ENCODE measurements at regions not wholly inside any gene's neighbourhood (a gene's known extent, or its start where the extent isn't known, plus 50 kb on each side); places are given as distances from the start of the nearest gene placed in this dataset.

- no peak for TF ChIP-seq GABPA (IDR thresholded peaks at IDR 0.05; ENCODE audit: low read depth)
- no peak for TF ChIP-seq SIN3A (IDR thresholded peaks at IDR 0.05; ENCODE audit: borderline replicate concordance, low read depth, low read length)
- TF ChIP-seq CHD2 (IDR thresholded peaks at IDR 0.05; ENCODE audit: low read length, partially characterized antibody) = no peak
- no peak for TF ChIP-seq NFIC (IDR thresholded peaks at IDR 0.05; ENCODE audit: borderline replicate concordance)
- TF ChIP-seq FOXM1 (IDR thresholded peaks at IDR 0.05; ENCODE audit: low read depth) = no peak
- TF ChIP-seq CTCF (IDR thresholded peaks at IDR 0.05) = no peak
- TF ChIP-seq IRF3 (IDR thresholded peaks at IDR 0.05; ENCODE audit: low read depth, low read length) = no peak
- TF ChIP-seq RCOR1 (IDR thresholded peaks at IDR 0.05; ENCODE audit: low read length) = no peak
- TF ChIP-seq NRF1 (IDR thresholded peaks at IDR 0.05; ENCODE audit: low read depth, low read length) = no peak
- TF ChIP-seq JUND (IDR thresholded peaks at IDR 0.05) = no peak
- no peak for TF ChIP-seq SMC3 (IDR thresholded peaks at IDR 0.05; ENCODE audit: low read depth, low read length)
- TF ChIP-seq EP300 (IDR thresholded peaks at IDR 0.05; ENCODE audit: borderline replicate concordance in 1 of 2, low read depth in 1 of 2, low read length in 1 of 2) = no peak
- Histone ChIP-seq H3K27ac (ENCODE audit: low read depth in 2 of 2, low read length in 1 of 2) (no peak overlapping the region), H3K4me2 (no peak overlapping the region), H3F3A (replicated peaks; ENCODE audit: insufficient read depth) (peaks cover 15% of the 10 kb centered on the region), H4K20me1 (ENCODE audit: insufficient read depth) (no peaks in the 10 kb centered on the region), H3K27me3 (ENCODE audit: insufficient read depth) (no peaks in the 10 kb centered on the region), H3K4me3 (ENCODE audit: low read depth in 2 of 2, low read length in 1 of 2) (no peak overlapping the region), H3K79me2 (ENCODE audit: insufficient read depth) (no peaks in the 10 kb centered on the region), H3K36me3 (replicated peaks in 1 of 2; ENCODE audit: control insufficient read depth in 1 of 2, insufficient read depth in 2 of 2, low read length in 1 of 2) (no peaks in the 10 kb centered on the region), H3K4me1 (ENCODE audit: control insufficient read depth in 1 of 2, insufficient read depth in 2 of 2, low read depth in 1 of 2, low read length in 1 of 2) (peaks cover 3 to 25% of the 10 kb centered on the region in 2 experiments), H2AFZ (ENCODE audit: low read depth) (no peak overlapping the region), H3K9me3 (no peaks in the 10 kb centered on the region), H3K9me2 (no peaks in the 10 kb centered on the region), H3K9ac (no peak overlapping the region)
- POLR2A ChIA-PET = no interaction called here
- CTCF ChIA-PET = interaction anchor here (0.6 kb wide), 1 partner anchor 55 kb away, joined by 3 read pairs; no protein-coding TSS in a partner anchor
- WGBS (ENCODE audit: low lambda C conversion rate) = 90% methylated on average over 10 of the region's 10 CpGs
- DNase-seq = no peak
Observed at GRCh38 chr3:159187232-159187631, 385.4 kb downstream of the MFSD1 start.

- Histone ChIP-seq H3K9me3 (no peaks in the 10 kb centered on the region), H3K9ac (no peak overlapping the region), H3K9me2 (no peaks in the 10 kb centered on the region), H2AFZ (ENCODE audit: low read depth) (no peak overlapping the region), H3K4me1 (ENCODE audit: control insufficient read depth in 1 of 2, insufficient read depth in 2 of 2, low read depth in 1 of 2, low read length in 1 of 2) (peaks cover 3 to 28% of the 10 kb centered on the region in 2 experiments), H3K4me2 (no peak overlapping the region), H3K36me3 (replicated peaks in 1 of 2; ENCODE audit: control insufficient read depth in 1 of 2, insufficient read depth in 2 of 2, low read length in 1 of 2) (no peaks in the 10 kb centered on the region), H3K79me2 (ENCODE audit: insufficient read depth) (no peaks in the 10 kb centered on the region), H3K27me3 (ENCODE audit: insufficient read depth) (no peaks in the 10 kb centered on the region), H3F3A (replicated peaks; ENCODE audit: insufficient read depth) (peaks cover 16% of the 10 kb centered on the region), H3K27ac (ENCODE audit: low read depth in 2 of 2, low read length in 1 of 2) (no peak overlapping the region), H4K20me1 (ENCODE audit: insufficient read depth) (no peaks in the 10 kb centered on the region), H3K4me3 (ENCODE audit: low read depth in 2 of 2, low read length in 1 of 2) (no peak overlapping the region)
- TF ChIP-seq POLR2AphosphoS5 (IDR thresholded peaks at IDR 0.05; ENCODE audit: low read depth, low read length) = no peak
- TF ChIP-seq NFIC (IDR thresholded peaks at IDR 0.05; ENCODE audit: borderline replicate concordance) = no peak
- TF ChIP-seq YY1 (IDR thresholded peaks at IDR 0.05; ENCODE audit: low read depth) = no peak
- TF ChIP-seq TAF1 (IDR thresholded peaks at IDR 0.05; ENCODE audit: borderline replicate concordance, low read depth, low read length) = no peak
- DNase-seq = no peak
- CTCF ChIA-PET = interaction anchor here (0.6 kb wide), 1 partner anchor 54 kb away, joined by 3 read pairs; no protein-coding TSS in a partner anchor
- POLR2A ChIA-PET = no interaction called here
- 92% methylated on average over 5 of the region's 6 CpGs for WGBS (ENCODE audit: low lambda C conversion rate)
Observed at GRCh38 chr3:159187706-159188105, 385.9 kb downstream of the MFSD1 start.
